ENCODE measurements at regions not wholly inside any gene's neighbourhood (a gene's known extent, or its start where the extent isn't known, plus 50 kb on each side); places are given as distances from the start of the nearest gene placed in this dataset.

DNA sequence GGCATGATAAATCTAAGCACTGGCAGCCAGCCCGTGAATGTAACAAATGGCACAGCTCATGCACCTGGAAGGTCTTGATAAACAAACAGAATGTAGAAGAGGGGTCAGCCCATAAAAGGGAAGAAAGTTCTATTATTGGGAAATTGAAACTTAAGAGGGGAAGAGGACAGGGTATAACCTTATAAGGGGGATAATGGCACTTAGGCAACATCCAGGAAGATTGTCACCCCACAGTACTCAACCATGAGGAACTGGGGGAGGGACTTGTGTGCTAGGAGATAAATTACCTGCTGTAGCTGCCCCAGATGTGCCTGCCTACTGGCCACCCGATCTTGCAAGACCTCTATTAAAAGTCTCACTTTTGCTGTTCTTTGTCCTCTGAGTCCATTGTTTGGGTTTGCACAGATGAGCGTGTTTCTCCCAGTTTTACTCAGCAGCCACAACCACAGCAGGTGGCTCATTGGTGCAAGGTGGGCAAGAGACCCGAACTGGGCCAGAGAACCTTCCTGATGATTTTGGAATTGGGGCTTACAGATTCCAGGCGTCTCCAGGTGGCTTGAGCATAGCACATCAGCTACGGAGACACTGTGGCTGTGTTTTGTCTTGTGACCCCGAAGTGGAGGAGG is 79.0 kb upstream of the TAF1B start:
- ChIA-PET RAD21 (ENCODE audit: low non-redundant PET in 1 of 2, low total read pairs in 2 of 2, uncharacterized antibody in 2 of 2, unreplicated experiment in 2 of 2) (no interaction called here), POLR2A (no interaction called here), CTCF (no interaction called here)
- no TSS peak for BruUV-seq (replicated peaks)
- Histone ChIP-seq H4K20me1 (ENCODE audit: insufficient read depth) (no peaks in the 10 kb centered on the region), H3K79me2 (ENCODE audit: insufficient read depth, low read length) (no peaks in the 10 kb centered on the region), H3K4me1 (ENCODE audit: control insufficient read depth in 1 of 2, insufficient read depth in 2 of 2, low read length in 2 of 2) (peaks cover 5 to 6% of the 10 kb centered on the region in 2 experiments; a peak in 3 of 4 replicates), H3K9me2 (ENCODE audit: insufficient read depth) (no peaks in the 10 kb centered on the region), H3K4me2 (ENCODE audit: low read length) (no peak overlapping the region), H3K4me3 (replicated peaks in 1 of 2; ENCODE audit: low read depth in 1 of 2, low read length in 2 of 2) (no peak overlapping the region), H3K9ac (ENCODE audit: low read length) (no peak overlapping the region), H3K9me3 (ENCODE audit: control insufficient read depth in 1 of 2, insufficient read depth in 1 of 2, low read depth in 1 of 2, low read length in 2 of 2) (no peaks in the 10 kb centered on the region), H3K27ac (ENCODE audit: low read depth, low read length) (no peak overlapping the region), H2AFZ (ENCODE audit: low read depth, low read length, poor library complexity, severe bottlenecking) (no peak overlapping the region), H3K27me3 (ENCODE audit: insufficient read depth, low read length) (no peaks in the 10 kb centered on the region), H3K36me3 (ENCODE audit: control insufficient read depth in 1 of 2, insufficient read depth in 2 of 2, low read length in 2 of 2) (no peaks in the 10 kb centered on the region)
- DNase-seq (ENCODE audit: low read depth, low spot score) = no peak
- no peak for TF ChIP-seq ZFX (IDR thresholded peaks at IDR 0.05)
- no peak for TF ChIP-seq RAD21 (IDR thresholded peaks at IDR 0.05; ENCODE audit: low read depth)
- TF ChIP-seq SIN3A (IDR thresholded peaks at IDR 0.05; ENCODE audit: low read depth) = no peak
- no peak for TF ChIP-seq SRF (IDR thresholded peaks at IDR 0.05; ENCODE audit: low read depth)
- TF ChIP-seq TCF7L2 (IDR thresholded peaks at IDR 0.05; ENCODE audit: borderline replicate concordance, extremely low read depth, insufficient read depth, insufficient read length) = no peak
- TF ChIP-seq, protein P1, sequence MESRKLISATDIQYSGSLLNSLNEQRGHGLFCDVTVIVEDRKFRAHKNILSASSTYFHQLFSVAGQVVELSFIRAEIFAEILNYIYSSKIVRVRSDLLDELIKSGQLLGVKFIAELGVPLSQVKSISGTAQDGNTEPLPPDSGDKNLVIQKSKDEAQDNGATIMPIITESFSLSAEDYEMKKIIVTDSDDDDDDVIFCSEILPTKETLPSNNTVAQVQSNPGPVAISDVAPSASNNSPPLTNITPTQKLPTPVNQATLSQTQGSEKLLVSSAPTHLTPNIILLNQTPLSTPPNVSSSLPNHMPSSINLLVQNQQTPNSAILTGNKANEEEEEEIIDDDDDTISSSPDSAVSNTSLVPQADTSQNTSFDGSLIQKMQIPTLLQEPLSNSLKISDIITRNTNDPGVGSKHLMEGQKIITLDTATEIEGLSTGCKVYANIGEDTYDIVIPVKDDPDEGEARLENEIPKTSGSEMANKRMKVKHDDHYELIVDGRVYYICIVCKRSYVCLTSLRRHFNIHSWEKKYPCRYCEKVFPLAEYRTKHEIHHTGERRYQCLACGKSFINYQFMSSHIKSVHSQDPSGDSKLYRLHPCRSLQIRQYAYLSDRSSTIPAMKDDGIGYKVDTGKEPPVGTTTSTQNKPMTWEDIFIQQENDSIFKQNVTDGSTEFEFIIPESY (IDR thresholded peaks at IDR 0.05; ENCODE audit: extremely low read depth, insufficient replicate concordance, low read length) = no peak
- TF ChIP-seq ZNF274 (IDR thresholded peaks at IDR 0.05; ENCODE audit: low read depth, low read length) = no peak
- no peak for TF ChIP-seq EZH2 (IDR thresholded peaks at IDR 0.05)
- no peak for TF ChIP-seq ELF1 (IDR thresholded peaks at IDR 0.05; ENCODE audit: borderline replicate concordance, low read depth)
- TF ChIP-seq FOSL1 (IDR thresholded peaks at IDR 0.05; ENCODE audit: low read depth) = no peak
- TF ChIP-seq, protein P2, sequence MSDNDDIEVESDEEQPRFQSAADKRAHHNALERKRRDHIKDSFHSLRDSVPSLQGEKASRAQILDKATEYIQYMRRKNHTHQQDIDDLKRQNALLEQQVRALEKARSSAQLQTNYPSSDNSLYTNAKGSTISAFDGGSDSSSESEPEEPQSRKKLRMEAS (IDR thresholded peaks at IDR 0.05) = no peak
- TF ChIP-seq, protein P3, sequence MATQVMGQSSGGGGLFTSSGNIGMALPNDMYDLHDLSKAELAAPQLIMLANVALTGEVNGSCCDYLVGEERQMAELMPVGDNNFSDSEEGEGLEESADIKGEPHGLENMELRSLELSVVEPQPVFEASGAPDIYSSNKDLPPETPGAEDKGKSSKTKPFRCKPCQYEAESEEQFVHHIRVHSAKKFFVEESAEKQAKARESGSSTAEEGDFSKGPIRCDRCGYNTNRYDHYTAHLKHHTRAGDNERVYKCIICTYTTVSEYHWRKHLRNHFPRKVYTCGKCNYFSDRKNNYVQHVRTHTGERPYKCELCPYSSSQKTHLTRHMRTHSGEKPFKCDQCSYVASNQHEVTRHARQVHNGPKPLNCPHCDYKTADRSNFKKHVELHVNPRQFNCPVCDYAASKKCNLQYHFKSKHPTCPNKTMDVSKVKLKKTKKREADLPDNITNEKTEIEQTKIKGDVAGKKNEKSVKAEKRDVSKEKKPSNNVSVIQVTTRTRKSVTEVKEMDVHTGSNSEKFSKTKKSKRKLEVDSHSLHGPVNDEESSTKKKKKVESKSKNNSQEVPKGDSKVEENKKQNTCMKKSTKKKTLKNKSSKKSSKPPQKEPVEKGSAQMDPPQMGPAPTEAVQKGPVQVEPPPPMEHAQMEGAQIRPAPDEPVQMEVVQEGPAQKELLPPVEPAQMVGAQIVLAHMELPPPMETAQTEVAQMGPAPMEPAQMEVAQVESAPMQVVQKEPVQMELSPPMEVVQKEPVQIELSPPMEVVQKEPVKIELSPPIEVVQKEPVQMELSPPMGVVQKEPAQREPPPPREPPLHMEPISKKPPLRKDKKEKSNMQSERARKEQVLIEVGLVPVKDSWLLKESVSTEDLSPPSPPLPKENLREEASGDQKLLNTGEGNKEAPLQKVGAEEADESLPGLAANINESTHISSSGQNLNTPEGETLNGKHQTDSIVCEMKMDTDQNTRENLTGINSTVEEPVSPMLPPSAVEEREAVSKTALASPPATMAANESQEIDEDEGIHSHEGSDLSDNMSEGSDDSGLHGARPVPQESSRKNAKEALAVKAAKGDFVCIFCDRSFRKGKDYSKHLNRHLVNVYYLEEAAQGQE (IDR thresholded peaks at IDR 0.05; ENCODE audit: low read depth) = no peak
- no peak for TF ChIP-seq YY1 (IDR thresholded peaks at IDR 0.05; ENCODE audit: extremely low read depth, insufficient replicate concordance, low read depth, low read length)
- no peak for TF ChIP-seq POLR2A (IDR thresholded peaks at IDR 0.05; ENCODE audit: borderline replicate concordance, extremely low read depth, insufficient read depth, insufficient read length)
- no peak for TF ChIP-seq CTCF (IDR thresholded peaks at IDR 0.05 in 2 of 3, conservative IDR thresholded peaks at IDR 0.05 in 1 of 3; ENCODE audit: borderline replicate concordance in 1 of 3, insufficient read depth in 1 of 3, low read depth in 2 of 3, low read length in 2 of 3)
- no peak for TF ChIP-seq JUND (IDR thresholded peaks at IDR 0.05)
- no peak for TF ChIP-seq CEBPB (IDR thresholded peaks at IDR 0.05; ENCODE audit: low read depth)
- intact Hi-C loops (cut with micrococcal nuclease) = no loop called here
- no peak for ATAC-seq

All from HCT116 (cell line).